ENCODE measurements at regions not wholly inside any gene's neighbourhood (a gene's known extent, or its start where the extent isn't known, plus 50 kb on each side); places are given as distances from the start of the nearest gene placed in this dataset.
"Not testable (repeated sequence)": the region's sequence is repeated elsewhere in the genome, so short reads cannot be mapped to it uniquely, and the experiment has no call there.

DNA sequence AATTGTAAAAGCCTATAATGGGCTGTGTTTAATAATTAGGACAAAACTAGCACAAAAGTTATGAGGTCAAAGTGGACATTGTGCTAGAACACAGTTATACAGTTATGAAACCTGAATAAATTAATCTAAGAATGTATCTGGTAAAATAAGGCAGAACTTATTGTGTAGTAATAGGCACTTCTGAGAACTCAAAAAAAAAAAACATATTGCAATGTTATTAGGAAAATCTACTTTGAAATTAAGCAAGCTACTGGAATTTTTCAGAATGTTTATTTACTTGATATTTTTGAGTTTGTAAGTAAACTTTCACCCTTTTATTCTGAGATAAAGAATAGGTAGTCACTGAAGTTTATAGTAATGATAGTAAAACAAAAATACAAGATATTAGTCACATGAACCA lies 135.8 kb upstream of the ABCB5 start:
- no peak for DNase-seq
- no peak overlapping the region for H3K27ac ChIP-seq
- H3K36me3 ChIP-seq, result no peaks in the 10 kb centered on the region
- H3K4me3 ChIP-seq (ENCODE audit: low read depth, low read length), result no peak overlapping the region
- TF ChIP-seq, protein P1, sequence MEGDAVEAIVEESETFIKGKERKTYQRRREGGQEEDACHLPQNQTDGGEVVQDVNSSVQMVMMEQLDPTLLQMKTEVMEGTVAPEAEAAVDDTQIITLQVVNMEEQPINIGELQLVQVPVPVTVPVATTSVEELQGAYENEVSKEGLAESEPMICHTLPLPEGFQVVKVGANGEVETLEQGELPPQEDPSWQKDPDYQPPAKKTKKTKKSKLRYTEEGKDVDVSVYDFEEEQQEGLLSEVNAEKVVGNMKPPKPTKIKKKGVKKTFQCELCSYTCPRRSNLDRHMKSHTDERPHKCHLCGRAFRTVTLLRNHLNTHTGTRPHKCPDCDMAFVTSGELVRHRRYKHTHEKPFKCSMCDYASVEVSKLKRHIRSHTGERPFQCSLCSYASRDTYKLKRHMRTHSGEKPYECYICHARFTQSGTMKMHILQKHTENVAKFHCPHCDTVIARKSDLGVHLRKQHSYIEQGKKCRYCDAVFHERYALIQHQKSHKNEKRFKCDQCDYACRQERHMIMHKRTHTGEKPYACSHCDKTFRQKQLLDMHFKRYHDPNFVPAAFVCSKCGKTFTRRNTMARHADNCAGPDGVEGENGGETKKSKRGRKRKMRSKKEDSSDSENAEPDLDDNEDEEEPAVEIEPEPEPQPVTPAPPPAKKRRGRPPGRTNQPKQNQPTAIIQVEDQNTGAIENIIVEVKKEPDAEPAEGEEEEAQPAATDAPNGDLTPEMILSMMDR (IDR thresholded peaks at IDR 0.05; ENCODE audit: low read depth, low read length), result no peak
- no peaks in the 10 kb centered on the region for H3K27me3 ChIP-seq (ENCODE audit: insufficient read depth, low read depth, severe bottlenecking)
- H3K9me3 ChIP-seq (ENCODE audit: severe bottlenecking), result no peaks in the 10 kb centered on the region

DNA sequence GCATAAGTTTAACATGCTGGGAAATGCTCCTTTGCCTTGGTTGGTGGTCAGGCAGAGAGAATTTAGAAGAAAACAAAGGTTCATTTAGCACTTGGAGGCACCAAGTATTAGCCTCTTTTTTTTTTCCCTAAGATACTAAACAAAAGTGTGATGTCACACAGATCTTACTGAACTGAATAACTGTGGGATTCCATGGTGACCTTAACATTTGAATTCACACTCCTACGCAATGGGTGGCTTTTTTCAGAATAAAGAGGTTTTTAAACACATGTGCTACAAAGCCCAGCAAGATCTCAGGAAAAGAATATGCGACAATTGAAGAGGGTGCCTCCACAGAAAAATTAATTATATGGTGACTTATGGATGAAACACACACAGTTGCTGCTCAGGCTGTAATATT lies 133.4 kb upstream of the ABCB5 start:
- Histone ChIP-seq H3K27me3 (ENCODE audit: insufficient read depth, low read depth, severe bottlenecking) (no peaks in the 10 kb centered on the region), H3K4me3 (ENCODE audit: low read depth, low read length) (no peak overlapping the region), H3K36me3 (no peaks in the 10 kb centered on the region), H3K27ac (no peak overlapping the region), H3K9me3 (ENCODE audit: severe bottlenecking) (peaks cover 5% of the 10 kb centered on the region)
- DNase-seq, result no peak
- TF ChIP-seq, protein P1 (IDR thresholded peaks at IDR 0.05; ENCODE audit: low read depth, low read length), result no peak

DNA sequence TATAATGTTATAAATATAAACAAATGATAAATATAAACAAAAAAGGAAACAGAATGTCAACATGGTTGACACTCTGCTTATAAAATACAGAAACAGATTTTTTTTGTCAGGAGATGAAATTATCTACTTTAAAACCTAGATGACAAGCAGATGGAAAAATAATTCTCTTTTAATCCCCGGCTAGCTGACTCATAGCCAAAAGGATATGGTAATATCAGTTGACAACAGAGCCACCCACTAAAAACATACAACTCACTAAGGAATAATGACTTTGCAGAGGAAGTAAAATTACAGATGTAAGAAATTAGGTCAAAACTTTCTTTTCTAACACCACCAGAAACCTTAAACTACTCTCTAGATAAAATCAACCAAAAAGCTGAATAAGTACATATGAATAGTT lies 131.1 kb upstream of the ABCB5 start:
- H3K36me3 ChIP-seq, result no peaks in the 10 kb centered on the region
- TF ChIP-seq, protein P1 (IDR thresholded peaks at IDR 0.05; ENCODE audit: low read depth, low read length), result no peak
- DNase-seq, result no peak
- H3K27ac ChIP-seq, result no peak overlapping the region
- H3K9me3 ChIP-seq (ENCODE audit: severe bottlenecking), result peaks cover 23% of the 10 kb centered on the region
- no peak overlapping the region for H3K4me3 ChIP-seq (ENCODE audit: low read depth, low read length)
- H3K27me3 ChIP-seq (ENCODE audit: insufficient read depth, low read depth, severe bottlenecking), result no peaks in the 10 kb centered on the region

DNA sequence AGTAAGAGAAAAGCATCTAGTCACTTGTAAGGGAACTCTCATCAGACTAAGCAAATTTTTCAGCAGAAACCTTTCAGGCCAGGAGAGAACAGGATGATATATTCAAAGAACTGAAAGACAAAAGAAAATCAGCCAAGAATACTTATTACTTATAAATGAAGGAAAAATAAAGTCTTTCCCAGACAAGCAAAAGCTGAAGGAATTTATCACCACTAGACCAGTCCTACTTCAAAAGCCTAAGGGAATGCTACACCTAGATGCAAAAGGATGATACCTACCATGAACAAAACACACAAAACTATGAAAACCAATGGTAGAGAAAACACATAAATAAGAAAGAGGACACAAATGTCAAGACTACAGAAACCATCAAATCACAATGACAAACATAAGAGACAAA lies 126.6 kb upstream of the ABCB5 start:
- Histone ChIP-seq H3K27me3 (ENCODE audit: insufficient read depth, low read depth, severe bottlenecking) (no peaks in the 10 kb centered on the region), H3K9me3 (ENCODE audit: severe bottlenecking) (peaks cover 23% of the 10 kb centered on the region), H3K27ac (no peak overlapping the region), H3K36me3 (no peaks in the 10 kb centered on the region), H3K4me3 (ENCODE audit: low read depth, low read length) (no peak overlapping the region)
- no peak for DNase-seq
- TF ChIP-seq, protein P1 (IDR thresholded peaks at IDR 0.05; ENCODE audit: low read depth, low read length), result no peak

DNA sequence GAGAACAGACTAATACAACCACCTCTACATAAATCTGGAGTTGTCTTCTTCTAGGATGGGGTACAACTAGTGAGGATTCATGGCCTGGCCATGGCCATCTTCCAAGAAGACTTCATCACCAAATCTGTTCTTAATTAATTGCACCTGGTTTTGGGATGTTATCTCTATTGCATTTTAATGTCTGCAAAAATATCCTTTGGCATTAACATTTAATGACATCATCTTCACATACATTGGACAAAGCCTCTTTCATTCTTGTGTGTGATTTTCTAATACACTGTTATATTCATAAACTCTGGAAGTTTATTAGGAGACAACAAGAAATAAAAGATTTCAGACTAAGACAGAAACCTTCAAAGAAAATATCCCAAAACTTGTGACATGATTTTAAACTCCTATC lies 124.2 kb upstream of the ABCB5 start:
- no peak overlapping the region for H3K4me3 ChIP-seq (ENCODE audit: low read depth, low read length)

DNA sequence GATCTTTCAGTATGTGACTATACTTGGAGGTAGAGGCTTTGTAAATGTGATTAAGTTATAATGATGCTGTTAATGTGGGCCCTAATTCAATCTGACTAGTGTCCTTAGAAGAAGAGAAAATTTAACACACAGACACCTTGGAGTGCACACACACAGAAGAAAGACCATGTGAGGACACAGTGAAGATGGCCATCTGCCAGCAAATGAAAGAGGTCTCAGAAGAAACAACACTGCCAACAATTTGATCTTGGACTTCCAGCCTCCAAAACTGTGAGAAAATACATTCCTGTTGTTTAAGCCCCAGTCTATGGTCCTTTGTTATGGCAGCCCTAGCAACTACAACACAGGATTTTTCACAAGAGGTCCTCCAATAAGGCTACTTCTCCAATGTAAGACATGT lies 120.9 kb upstream of the ABCB5 start:
- no peaks in the 10 kb centered on the region for H3K27me3 ChIP-seq (ENCODE audit: insufficient read depth, low read depth, severe bottlenecking)
- no peak overlapping the region for H3K27ac ChIP-seq
- no peak overlapping the region for H3K4me3 ChIP-seq (ENCODE audit: low read depth, low read length)
- TF ChIP-seq, protein P1 (IDR thresholded peaks at IDR 0.05; ENCODE audit: low read depth, low read length), result no peak
- H3K36me3 ChIP-seq, result no peaks in the 10 kb centered on the region
- no peak for DNase-seq
- no peaks in the 10 kb centered on the region for H3K9me3 ChIP-seq (ENCODE audit: severe bottlenecking)

More for the DNA sequence above, 124.2 kb upstream of the ABCB5 start:
- TF ChIP-seq, protein P1 (IDR thresholded peaks at IDR 0.05; ENCODE audit: low read depth, low read length), result no peak
- Histone ChIP-seq H3K27me3 (ENCODE audit: insufficient read depth, low read depth, severe bottlenecking) (no peaks in the 10 kb centered on the region), H3K36me3 (no peaks in the 10 kb centered on the region), H3K27ac (no peak overlapping the region), H3K9me3 (ENCODE audit: severe bottlenecking) (peaks cover 23% of the 10 kb centered on the region)
- DNase-seq, result no peak

DNA sequence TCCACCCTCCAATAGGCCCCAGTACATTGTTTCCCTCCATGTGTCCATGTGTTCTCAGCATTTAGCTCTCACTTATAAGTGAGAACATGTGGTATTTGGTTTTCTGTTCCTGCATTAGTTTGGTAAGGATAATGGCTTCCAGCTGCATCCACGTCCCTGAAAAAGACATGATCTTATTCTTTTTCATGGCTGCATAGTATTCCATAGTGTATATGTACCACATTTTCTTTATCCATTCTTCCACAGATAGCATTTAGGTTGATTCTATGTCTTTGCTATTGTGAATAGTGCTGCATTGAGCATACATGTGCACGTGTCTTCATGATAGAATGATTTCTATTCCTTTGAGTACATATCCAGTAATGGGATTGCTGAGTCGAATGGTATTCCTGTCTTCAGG lies 114.0 kb upstream of the ABCB5 start:
- not testable (repeated sequence) for H3K9me3 ChIP-seq (ENCODE audit: severe bottlenecking); DNase-seq; H3K4me3 ChIP-seq (ENCODE audit: low read depth, low read length); H3K36me3 ChIP-seq; H3K27ac ChIP-seq; H3K27me3 ChIP-seq (ENCODE audit: insufficient read depth, low read depth, severe bottlenecking)
